ENCODE measurements at regions not wholly inside any gene's neighbourhood (a gene's known extent, or its start where the extent isn't known, plus 50 kb on each side); places are given as distances from the start of the nearest gene placed in this dataset.
"Not testable (repeated sequence)": the region's sequence is repeated elsewhere in the genome, so short reads cannot be mapped to it uniquely, and the experiment has no call there.

DNA sequence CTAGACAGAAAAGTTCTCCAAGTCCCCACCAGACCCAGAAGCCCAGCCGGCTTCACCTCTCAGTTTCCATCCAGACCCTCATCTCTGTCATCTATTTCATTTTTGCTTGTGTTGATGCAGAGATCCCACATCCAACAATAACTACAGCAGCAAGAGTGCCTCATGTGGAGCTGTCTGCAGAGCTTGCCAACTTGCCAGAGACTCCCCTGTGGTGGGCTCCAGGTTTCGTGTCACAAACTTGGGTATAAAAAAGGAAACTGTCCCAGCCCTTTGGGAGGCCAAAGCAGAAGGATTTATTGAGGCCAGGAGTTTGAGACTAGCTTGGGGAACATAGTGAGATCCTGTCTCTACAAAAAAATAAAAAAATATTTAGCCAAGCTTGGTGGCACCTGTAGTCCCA, 182.4 kb upstream of the ATP10A start:
- Mint-ChIP-seq H3K9me3 (no peaks in the 10 kb centered on the region), H3K27ac (no peak overlapping the region)

DNA sequence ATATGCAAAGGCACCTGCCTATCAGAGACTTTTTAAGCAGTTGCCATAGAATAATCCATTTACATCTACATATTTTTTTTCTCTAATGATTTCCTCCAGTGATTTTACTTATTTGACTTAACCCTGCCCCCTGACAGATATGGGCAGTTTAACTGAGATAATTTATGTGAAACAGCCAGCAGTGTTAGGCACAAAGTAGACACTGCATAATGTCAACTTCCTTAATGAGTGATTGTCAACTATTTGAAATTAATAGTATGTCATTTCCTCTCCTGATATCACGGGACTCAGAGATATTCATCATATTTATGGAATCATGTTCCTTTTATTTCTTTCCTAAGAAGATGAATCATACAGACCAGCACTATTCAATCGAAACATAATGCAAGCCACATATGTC, 179.9 kb upstream of the ATP10A start:
- H3K27ac Mint-ChIP-seq = no peak overlapping the region
- no peaks in the 10 kb centered on the region for H3K9me3 Mint-ChIP-seq
- no peaks in the 10 kb centered on the region for H3K36me3 Mint-ChIP-seq
- H3K27me3 Mint-ChIP-seq = peaks cover 23% of the 10 kb centered on the region
- no peak overlapping the region for H3K4me3 Mint-ChIP-seq
- H3K4me1 Mint-ChIP-seq = no peaks in the 10 kb centered on the region

More for the DNA sequence above, 182.4 kb upstream of the ATP10A start:
- H3K4me3 Mint-ChIP-seq = no peak overlapping the region
- H3K27me3 Mint-ChIP-seq = peaks cover 19% of the 10 kb centered on the region
- no peaks in the 10 kb centered on the region for H3K36me3 Mint-ChIP-seq
- no peaks in the 10 kb centered on the region for H3K4me1 Mint-ChIP-seq

DNA sequence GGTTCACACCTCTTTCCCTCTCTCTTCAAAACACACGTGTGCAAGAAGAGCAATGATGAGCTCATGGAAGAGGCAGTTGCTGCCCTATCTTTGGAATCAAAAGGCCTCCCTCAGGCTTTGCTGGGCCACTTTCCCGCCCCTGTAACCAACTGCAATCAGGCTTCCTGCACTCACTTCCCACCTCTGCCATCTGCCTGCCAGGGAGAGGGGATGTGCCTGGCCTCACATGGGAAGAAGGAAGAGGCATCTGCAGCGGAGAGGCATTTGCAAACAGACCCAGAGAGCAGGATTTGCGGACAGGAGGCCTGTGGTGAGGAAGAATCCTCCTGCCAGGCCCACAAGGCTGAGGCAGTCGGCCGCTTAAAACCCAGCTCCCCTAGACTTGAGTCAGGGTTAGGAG, 175.6 kb upstream of the ATP10A start:
- H3K36me3 Mint-ChIP-seq = no peaks in the 10 kb centered on the region
- H3K9me3 Mint-ChIP-seq = no peaks in the 10 kb centered on the region
- H3K27me3 Mint-ChIP-seq = peaks cover 21% of the 10 kb centered on the region
- no peak overlapping the region for H3K27ac Mint-ChIP-seq
- H3K4me3 Mint-ChIP-seq = no peak overlapping the region
- no peaks in the 10 kb centered on the region for H3K4me1 Mint-ChIP-seq

DNA sequence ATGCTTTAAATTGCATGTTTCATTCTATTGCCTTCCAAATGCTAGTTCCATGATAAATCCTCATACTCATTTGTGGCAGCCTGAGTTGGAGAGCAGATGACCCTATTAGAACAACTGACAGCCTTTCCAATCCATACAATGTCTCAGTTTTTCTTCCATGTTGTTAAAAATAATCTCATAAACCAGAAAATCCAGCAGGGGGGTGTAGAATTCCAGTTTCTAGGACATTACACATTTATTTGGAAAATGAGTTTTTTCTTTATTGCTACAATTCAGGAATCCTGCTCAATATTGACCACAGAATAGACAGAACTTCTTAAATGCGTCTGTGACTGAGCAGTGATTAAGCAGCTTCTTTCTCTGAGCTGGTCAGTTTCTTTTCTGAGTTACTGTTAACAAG, 174.2 kb upstream of the ATP10A start:
- Mint-ChIP-seq H3K36me3 (no peaks in the 10 kb centered on the region), H3K27ac (no peak overlapping the region), H3K27me3 (peaks cover 16% of the 10 kb centered on the region), H3K4me3 (no peak overlapping the region), H3K4me1 (no peaks in the 10 kb centered on the region), H3K9me3 (no peaks in the 10 kb centered on the region)

DNA sequence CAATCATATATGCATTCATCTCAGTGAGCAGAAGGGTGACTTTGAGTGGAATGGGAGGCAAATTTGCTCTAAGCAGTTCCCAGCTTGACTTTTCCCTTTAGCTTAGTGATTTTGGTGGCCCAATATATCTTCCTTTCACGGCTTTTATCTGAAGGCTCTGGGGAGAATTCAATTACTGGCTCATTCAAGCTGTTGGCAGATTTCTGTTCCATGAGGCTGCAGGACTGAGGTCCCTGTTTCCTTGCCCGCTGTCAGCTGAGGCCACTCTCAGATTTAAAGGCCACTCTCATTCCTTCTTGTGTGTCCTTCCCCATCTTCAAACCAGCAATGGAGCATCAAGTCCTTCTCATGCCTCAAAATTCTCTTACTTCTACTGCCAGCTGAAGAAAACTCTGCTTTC, 170.4 kb upstream of the ATP10A start:
- no peaks in the 10 kb centered on the region for H3K9me3 Mint-ChIP-seq
- H3K27me3 Mint-ChIP-seq = peaks cover 1% of the 10 kb centered on the region
- no peak overlapping the region for H3K4me3 Mint-ChIP-seq
- no peaks in the 10 kb centered on the region for H3K36me3 Mint-ChIP-seq
- H3K4me1 Mint-ChIP-seq = no peaks in the 10 kb centered on the region
- H3K27ac Mint-ChIP-seq = no peak overlapping the region

DNA sequence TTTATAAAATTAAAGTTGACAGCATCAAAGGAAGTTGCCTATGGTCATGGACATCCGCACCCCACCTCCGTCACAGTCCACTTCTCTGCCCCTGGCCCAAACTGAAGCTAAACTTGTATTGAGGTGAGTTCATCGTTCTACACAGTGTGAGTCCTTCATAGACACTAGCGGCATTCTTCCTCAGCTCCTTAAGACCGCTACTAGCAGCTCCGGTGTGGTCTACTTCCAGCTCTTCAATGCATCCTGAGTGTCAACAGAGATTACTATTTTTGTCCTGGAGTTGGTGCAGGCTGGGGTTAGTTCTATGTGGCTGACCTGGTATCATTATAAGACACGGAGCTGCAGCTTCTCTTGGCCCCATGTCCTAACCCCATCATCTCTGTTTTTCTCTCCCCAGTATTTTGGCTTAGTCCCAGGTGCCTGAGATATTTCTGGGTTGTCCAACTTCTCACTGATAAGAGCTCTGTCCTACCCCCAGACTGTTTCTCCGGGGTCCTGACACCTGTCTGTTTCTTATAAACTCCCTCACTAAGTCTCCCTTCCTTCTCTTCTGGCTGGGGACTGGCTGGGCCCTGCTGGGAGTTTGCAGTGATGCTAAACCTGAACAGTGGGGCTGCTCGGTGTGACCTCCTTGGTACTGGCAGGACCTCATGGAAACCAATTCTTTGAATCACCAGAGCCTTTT, 169.2 kb upstream of the ATP10A start:
- H3K4me3 Mint-ChIP-seq = no peak overlapping the region
- H3K4me1 Mint-ChIP-seq = no peaks in the 10 kb centered on the region
- no peaks in the 10 kb centered on the region for H3K36me3 Mint-ChIP-seq
- peaks cover under 1% of the 10 kb centered on the region for H3K27me3 Mint-ChIP-seq
- no peak overlapping the region for H3K27ac Mint-ChIP-seq
- no peaks in the 10 kb centered on the region for H3K9me3 Mint-ChIP-seq

DNA sequence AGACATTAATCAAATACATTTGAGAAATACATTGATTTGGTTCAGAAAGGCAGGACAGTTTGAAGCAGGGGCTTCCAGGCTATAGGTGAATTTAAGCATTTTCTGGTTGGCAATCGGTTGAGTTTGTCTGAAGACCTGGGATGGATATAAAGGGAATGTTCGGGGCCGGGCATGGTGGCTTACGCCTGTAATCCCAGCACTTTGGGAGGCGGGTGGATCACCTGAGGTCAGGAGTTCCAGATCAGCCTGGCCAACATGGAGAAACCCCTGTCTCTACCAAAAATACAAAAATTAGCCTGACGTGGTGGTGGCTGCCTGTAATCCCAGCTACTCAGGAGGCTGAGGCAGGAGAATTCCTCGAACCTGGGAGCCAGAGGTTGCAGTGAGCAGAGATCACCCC, 166.5 kb upstream of the ATP10A start:
- not testable (repeated sequence) for H3K36me3 Mint-ChIP-seq, H3K4me3 Mint-ChIP-seq, H3K9me3 Mint-ChIP-seq, H3K27me3 Mint-ChIP-seq, H3K4me1 Mint-ChIP-seq, H3K27ac Mint-ChIP-seq

DNA sequence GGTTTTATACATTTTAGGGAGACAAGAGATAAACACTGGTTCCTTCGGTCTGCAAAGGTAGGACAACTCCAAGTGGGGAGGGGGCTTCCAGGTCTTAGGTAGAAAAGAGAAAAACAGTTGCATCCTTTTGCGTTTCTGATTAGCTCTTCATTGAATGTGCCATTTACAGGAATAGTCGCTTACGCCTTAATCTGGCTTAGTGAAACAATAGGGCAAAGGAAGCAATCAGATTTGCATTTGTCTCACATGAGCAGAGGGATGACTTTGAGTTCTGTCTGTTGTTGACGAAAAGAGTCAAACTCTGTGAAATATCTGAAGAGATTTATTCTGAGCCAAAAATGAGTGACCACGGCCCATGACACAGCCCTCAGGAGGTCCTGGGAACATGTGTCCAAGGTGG, 166.0 kb upstream of the ATP10A start:
- H3K27ac Mint-ChIP-seq = no peak overlapping the region
- no peaks in the 10 kb centered on the region for H3K4me1 Mint-ChIP-seq

DNA sequence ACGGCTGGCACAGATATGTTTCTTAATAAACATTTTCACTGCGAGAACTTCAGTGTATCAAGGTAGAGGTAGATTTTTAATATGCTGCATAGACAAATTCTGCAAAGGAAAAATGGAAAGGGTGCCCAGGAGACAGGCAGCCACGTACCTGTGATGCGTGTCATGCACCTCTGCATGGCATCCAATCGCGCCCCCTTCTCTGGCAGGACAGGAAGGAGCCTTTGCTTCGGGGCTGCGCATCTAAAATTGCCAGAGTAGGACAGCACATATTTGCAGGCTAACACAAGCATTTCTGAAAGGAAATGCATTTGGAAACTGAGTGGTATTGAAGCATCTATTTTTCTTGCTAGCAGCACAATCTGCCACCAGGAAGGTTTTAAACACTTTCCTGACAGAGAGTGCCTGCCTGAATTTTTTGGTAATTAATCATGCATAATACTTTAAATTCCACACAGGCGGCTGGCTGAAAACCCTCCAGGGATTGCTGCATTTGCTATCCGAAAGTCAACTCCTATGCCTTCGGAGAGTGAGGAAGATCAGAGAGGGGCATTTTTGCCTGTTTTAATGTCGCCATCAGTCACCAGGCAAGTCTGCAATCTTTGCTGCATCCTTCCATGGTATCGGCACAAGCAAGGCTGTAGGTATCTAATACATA, 165.1 kb upstream of the ATP10A start:
- Mint-ChIP-seq H3K27ac (no peak overlapping the region), H3K9me3 (no peaks in the 10 kb centered on the region), H3K36me3 (no peaks in the 10 kb centered on the region), H3K27me3 (no peaks in the 10 kb centered on the region), H3K4me1 (no peaks in the 10 kb centered on the region), H3K4me3 (no peak overlapping the region)

More for the DNA sequence above, 166.0 kb upstream of the ATP10A start:
- Mint-ChIP-seq H3K27me3 (no peaks in the 10 kb centered on the region), H3K4me3 (no peak overlapping the region), H3K36me3 (no peaks in the 10 kb centered on the region), H3K9me3 (no peaks in the 10 kb centered on the region)

DNA sequence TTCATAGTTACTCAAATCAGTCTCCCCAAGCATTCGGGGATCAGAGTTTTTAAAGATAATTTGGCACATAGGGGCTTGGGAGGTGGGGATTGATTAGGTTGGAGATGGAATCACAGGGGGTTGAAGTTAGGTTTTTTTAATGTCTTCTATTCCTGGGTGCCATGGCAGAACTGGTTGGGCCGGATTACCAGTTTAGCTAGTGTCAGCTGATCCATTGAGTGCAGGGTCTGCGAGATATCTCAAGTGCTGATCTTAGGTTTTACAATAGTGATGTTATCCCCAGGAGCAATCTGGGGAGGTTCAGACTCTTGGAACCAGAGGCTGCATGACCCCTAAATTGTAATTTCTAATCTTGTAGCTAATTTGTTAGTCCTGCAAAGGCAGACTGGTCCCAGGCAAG, 163.5 kb upstream of the ATP10A start:
- H3K36me3 Mint-ChIP-seq, H3K4me1 Mint-ChIP-seq, H3K27ac Mint-ChIP-seq, H3K4me3 Mint-ChIP-seq, H3K9me3 Mint-ChIP-seq, H3K27me3 Mint-ChIP-seq: not testable (repeated sequence)

DNA sequence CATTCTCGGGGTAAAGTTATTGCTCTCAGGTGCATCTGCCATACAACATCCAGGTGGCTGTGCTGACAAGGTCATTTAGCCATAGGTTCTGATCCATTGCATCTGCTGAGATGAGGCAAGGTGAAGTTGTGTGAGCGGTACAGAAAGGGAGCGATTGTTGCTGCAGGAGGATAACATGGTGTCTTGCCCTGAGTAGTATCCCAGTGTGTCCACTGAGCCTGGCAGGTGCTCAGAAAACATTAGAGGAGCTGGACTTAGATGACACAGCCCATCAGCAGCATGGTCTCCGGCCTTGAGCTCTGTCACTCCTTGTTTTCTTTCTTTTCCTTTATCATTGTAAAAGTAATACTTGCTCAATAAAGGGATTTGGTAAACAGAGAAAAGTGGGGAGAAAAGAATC, 161.1 kb upstream of the ATP10A start:
- H3K27ac Mint-ChIP-seq = no peak overlapping the region
- no peaks in the 10 kb centered on the region for H3K9me3 Mint-ChIP-seq
- no peaks in the 10 kb centered on the region for H3K27me3 Mint-ChIP-seq
- H3K36me3 Mint-ChIP-seq = no peaks in the 10 kb centered on the region
- H3K4me1 Mint-ChIP-seq = no peaks in the 10 kb centered on the region
- no peak overlapping the region for H3K4me3 Mint-ChIP-seq

DNA sequence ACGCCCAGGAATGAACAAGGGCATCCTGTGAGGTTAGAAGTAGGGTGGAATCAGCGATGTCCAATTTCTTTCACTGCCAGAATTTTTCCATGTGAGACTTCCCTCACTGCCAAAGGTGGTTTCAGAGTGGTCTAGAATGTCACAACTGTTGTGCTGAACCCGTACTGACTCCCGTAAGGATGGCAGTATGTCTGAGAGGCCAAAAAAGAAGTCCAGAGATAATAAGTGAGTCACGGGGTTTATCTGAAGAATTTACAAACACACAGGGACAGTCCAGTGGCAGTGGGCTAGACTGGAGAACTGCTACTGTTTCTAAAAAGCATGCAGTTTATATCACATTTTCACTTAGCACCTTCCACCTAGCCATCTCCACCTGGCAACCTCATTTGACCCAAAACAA, 160.6 kb upstream of the ATP10A start:
- Mint-ChIP-seq H3K4me3 (no peak overlapping the region), H3K9me3 (no peaks in the 10 kb centered on the region), H3K27ac (no peak overlapping the region), H3K36me3 (no peaks in the 10 kb centered on the region), H3K4me1 (no peaks in the 10 kb centered on the region), H3K27me3 (no peaks in the 10 kb centered on the region)

DNA sequence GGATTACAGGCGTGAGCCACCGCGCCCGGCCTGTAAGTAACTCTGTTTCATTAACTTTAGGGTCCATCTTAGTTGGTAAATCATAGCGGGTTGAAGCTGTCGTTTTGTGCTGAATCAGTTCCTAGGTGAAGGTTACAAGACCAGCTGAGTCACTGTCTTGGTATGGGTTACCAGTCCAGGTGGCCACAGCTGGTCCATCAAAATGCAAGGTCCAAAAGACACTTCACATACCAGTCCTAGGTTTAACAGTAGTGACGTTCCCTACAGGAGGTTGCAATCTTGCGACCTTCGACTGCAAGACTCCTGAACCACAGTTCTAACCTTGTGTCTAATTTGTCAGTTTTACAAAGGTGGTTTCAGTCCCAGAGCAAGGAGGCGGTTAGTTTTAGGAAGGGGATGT, 160.1 kb upstream of the ATP10A start:
- no peak overlapping the region for H3K27ac Mint-ChIP-seq
- no peaks in the 10 kb centered on the region for H3K9me3 Mint-ChIP-seq
- H3K36me3 Mint-ChIP-seq = no peaks in the 10 kb centered on the region
- H3K27me3 Mint-ChIP-seq = no peaks in the 10 kb centered on the region
- H3K4me1 Mint-ChIP-seq = no peaks in the 10 kb centered on the region
- H3K4me3 Mint-ChIP-seq = no peak overlapping the region

DNA sequence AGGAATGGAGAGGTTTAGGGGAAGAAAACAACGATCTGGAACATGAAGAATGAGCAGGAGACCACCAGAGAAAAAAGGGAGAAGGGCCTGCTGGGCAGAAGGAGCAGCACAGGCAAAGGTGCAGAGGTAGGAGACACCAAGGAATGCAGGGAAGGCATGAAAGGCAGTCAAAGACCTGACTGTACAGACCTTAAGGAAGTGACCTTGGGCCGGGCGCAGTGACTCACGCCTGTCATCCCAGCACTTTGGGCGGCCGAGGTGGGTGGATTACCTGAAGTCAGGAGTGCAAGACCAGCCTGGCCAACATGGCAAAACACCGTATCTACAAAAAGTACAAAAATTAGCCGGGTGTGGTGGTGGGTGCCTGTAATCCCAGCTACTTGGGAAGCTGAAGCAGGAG, 157.7 kb upstream of the ATP10A start:
- no peak overlapping the region for H3K4me3 Mint-ChIP-seq
- no peaks in the 10 kb centered on the region for H3K27me3 Mint-ChIP-seq
- H3K27ac Mint-ChIP-seq = no peak overlapping the region
- no peaks in the 10 kb centered on the region for H3K36me3 Mint-ChIP-seq
- no peaks in the 10 kb centered on the region for H3K9me3 Mint-ChIP-seq
- no peaks in the 10 kb centered on the region for H3K4me1 Mint-ChIP-seq

DNA sequence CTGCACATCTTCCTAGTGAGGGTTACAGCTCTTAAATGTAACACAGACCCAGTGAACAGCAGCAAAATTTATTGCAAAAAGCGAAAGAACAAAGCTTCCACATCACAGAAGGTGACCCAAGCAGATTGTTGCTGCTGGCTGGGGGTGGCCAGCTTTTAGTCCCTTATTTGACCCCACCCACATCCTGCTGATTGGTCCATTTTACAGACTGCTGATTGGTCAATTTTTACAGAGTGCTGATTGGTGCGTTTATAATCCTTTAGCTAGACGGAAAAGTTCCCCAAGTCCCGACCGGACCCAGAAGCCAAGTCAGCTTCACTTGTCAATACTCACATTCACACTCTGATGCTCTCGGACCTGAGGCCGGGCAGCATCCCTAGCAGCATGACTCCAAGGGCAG, 154.5 kb upstream of the ATP10A start:
- Mint-ChIP-seq H3K4me3 (no peak overlapping the region), H3K36me3 (no peaks in the 10 kb centered on the region), H3K27me3 (peaks cover 8% of the 10 kb centered on the region), H3K9me3 (no peaks in the 10 kb centered on the region), H3K27ac (no peak overlapping the region), H3K4me1 (no peaks in the 10 kb centered on the region)

DNA sequence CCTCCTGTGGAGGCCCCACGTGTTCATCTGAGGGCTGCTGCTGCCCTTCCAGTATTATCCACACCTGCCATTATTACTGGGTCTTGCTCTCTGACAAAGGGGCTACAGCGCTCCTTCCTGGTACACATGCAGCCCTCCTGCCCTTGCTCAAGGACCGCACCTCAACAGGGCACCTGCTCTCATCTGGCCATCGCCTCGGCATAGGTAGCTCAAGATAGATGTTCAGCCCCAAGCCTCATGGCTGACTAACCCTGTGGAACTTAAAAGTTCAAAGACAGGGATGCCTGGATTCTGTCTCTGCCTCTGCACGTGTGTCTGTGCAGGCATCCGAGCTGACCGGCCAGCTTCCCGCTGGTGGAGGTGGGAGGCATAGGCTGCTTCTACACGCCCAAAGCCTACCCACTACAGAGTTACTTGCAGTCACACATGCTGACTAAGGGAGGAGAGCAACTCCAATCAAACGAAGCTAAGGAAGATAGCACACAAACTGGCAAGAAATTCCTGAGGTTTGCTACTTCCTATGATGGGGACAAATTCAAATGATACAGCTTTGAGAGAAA, 152.5 kb upstream of the ATP10A start:
- no peaks in the 10 kb centered on the region for H3K36me3 Mint-ChIP-seq
- peaks cover 12% of the 10 kb centered on the region for H3K27me3 Mint-ChIP-seq
- no peaks in the 10 kb centered on the region for H3K9me3 Mint-ChIP-seq
- H3K4me1 Mint-ChIP-seq = no peaks in the 10 kb centered on the region
- no peak overlapping the region for H3K27ac Mint-ChIP-seq
- no peak overlapping the region for H3K4me3 Mint-ChIP-seq

DNA sequence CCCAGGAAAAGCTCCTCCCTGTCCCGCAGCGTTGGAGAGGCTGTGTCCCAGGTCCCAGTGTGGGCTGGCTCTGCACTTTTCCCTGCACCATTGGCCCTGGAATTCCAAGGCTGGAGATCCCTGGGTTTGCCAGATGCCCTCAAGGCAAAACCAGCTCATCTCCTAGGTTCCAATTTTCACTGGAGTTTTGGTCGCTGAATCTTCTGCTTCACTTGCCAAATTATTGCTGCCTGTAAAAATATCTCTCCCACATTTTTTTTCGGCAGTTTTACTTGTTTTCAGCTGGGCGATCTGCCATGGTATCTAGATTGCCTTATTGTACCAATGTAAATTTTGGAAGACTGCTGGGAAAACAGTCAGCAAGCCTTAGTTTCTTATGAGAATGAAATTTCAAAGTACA, 150.9 kb upstream of the ATP10A start:
- Mint-ChIP-seq H3K27me3 (peaks cover 12% of the 10 kb centered on the region), H3K4me1 (no peaks in the 10 kb centered on the region), H3K36me3 (no peaks in the 10 kb centered on the region), H3K27ac (no peak overlapping the region), H3K4me3 (no peak overlapping the region), H3K9me3 (no peaks in the 10 kb centered on the region)
